ENCODE measurements at regions not wholly inside any gene's neighbourhood (a gene's known extent, or its start where the extent isn't known, plus 50 kb on each side); places are given as distances from the start of the nearest gene placed in this dataset.
"Not testable (repeated sequence)": the region's sequence is repeated elsewhere in the genome, so short reads cannot be mapped to it uniquely, and the experiment has no call there.

- DNase-seq = not testable (repeated sequence)
Observed at GRCh38 chr3:197459571-197459970, 96.2 kb downstream of the BDH1 start.

GRCh38 chr3:197458906-197459470 lies 96.8 kb downstream of the BDH1 start:
- no peak for DNase-seq

GRCh38 chr3:197458179-197458707 lies 97.5 kb downstream of the BDH1 start:
- no peak for DNase-seq

- DNase-seq = no peak
Observed at GRCh38 chr3:197456261-197457091, 99.3 kb downstream of the BDH1 start.

GRCh38 chr3:197454841-197455240 lies 100.9 kb downstream of the BDH1 start:
- not testable (repeated sequence) for DNase-seq

GRCh38 chr3:197454014-197454413 lies 101.8 kb downstream of the BDH1 start:
- DNase-seq = peak; percentile 38

GRCh38 chr3:197450810-197451209 lies 105.0 kb downstream of the BDH1 start:
- no peak for DNase-seq

GRCh38 chr3:197450308-197450707 lies 105.5 kb downstream of the BDH1 start:
- no peak for DNase-seq

- not testable (repeated sequence) for DNase-seq
Observed at GRCh38 chr3:197449181-197449580, 106.6 kb downstream of the BDH1 start.

GRCh38 chr3:197447781-197448180 lies 108.0 kb downstream of the BDH1 start:
- not testable (repeated sequence) for DNase-seq

- DNase-seq = no peak
Observed at GRCh38 chr3:197447057-197447456, 108.7 kb downstream of the BDH1 start.

- DNase-seq = no peak
Observed at GRCh38 chr3:197446700-197447056, 109.1 kb downstream of the BDH1 start.

GRCh38 chr3:197445896-197446699 lies 109.7 kb downstream of the BDH1 start:
- DNase-seq = no peak

- DNase-seq = no peak
Observed at GRCh38 chr3:197444793-197445379, 110.9 kb downstream of the BDH1 start.

- DNase-seq = no peak
Observed at GRCh38 chr3:197443506-197443905, 112.3 kb downstream of the BDH1 start.

GRCh38 chr3:197440717-197441303 lies 115.0 kb downstream of the BDH1 start:
- no peak for DNase-seq

- DNase-seq = no peak
Observed at GRCh38 chr3:197438906-197439305, 116.9 kb downstream of the BDH1 start.

GRCh38 chr3:197435426-197435825 lies 120.3 kb downstream of the BDH1 start:
- no peak for DNase-seq

- no peak for DNase-seq
Observed at GRCh38 chr3:197434830-197435229, 120.9 kb downstream of the BDH1 start.

- no peak for DNase-seq
Observed at GRCh38 chr3:197432384-197433127, 123.2 kb downstream of the BDH1 start.

GRCh38 chr3:197431346-197431910 lies 124.3 kb downstream of the BDH1 start:
- no peak for DNase-seq

- DNase-seq = no peak
Observed at GRCh38 chr3:197430934-197431333, 124.8 kb downstream of the BDH1 start.

All from NCI-H2171 treated with DMSO at 0.1 percent for 48 hours (cell line).